ENCODE measurements at regions not wholly inside any gene's neighbourhood (a gene's known extent, or its start where the extent isn't known, plus 50 kb on each side); places are given as distances from the start of the nearest gene placed in this dataset.

GRCh38 chr2:13193075-13193474, 476.3 kb downstream of the TRIB2 start:
- TF ChIP-seq CTCF (IDR thresholded peaks at IDR 0.05) = no peak
- TF ChIP-seq POLR2A (IDR thresholded peaks at IDR 0.05) = no peak

Data from body of pancreas (tissue), 4 donors.